HL-60 (cell line): ENCODE measurements at regions not wholly inside any gene's neighbourhood (a gene's known extent, or its start where the extent isn't known, plus 50 kb on each side); places are given as distances from the start of the nearest gene placed in this dataset.

Experiments
- POLR2AphosphoS5 ChIP-seq: IDR thresholded peaks from 2 replicates; pipeline ENCODE4 v1.6.1; 2012; ENCODE audit warnings: low read depth
- TF ChIP-seq, protein P1 (sequence below): IDR thresholded peaks from 2 replicates; pipeline ENCODE4 v1.6.1; 2012; ENCODE audit warnings: low read depth; ENCODE audit not compliant: insufficient replicate concordance
- TF ChIP-seq, protein P2 (sequence below): IDR thresholded peaks from one replicate; pipeline ENCODE4 v1.5.1; 2011; ENCODE audit warnings: low read length, control low read depth, inconsistent platforms; ENCODE audit not compliant: insufficient read depth

DNA sequence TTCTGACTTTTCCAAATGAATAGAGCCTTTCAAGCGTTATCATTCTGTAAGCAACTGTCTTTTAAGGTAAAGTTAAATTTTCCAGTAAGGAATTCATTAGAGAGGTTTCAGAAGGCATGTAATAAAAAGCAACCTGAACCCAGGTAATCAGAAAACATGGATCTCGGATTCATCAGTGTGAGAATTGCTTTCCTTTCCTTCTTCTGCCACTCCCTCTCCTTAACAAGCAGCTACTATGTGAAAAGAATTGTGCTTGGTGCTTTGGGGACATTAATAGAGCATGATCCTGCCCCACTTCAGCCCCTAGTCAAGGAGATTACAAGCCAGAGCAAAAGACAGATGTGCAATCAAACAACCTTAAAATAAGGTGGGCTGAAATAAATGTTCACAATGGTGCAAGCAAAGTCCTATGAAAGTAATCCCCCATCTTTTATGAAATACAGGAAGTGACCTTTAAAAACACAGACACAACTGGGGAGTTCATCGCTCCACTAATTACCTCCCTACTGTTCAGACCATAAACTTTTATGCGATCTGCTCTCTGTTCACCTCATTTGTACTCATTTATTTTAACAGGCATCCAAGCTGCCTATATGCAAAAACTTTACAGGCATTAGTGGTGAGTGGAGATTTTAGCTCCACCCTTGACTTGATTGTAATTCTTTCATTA is 122.9 kb upstream of the RASGEF1B start:
- TF ChIP-seq, protein P1, sequence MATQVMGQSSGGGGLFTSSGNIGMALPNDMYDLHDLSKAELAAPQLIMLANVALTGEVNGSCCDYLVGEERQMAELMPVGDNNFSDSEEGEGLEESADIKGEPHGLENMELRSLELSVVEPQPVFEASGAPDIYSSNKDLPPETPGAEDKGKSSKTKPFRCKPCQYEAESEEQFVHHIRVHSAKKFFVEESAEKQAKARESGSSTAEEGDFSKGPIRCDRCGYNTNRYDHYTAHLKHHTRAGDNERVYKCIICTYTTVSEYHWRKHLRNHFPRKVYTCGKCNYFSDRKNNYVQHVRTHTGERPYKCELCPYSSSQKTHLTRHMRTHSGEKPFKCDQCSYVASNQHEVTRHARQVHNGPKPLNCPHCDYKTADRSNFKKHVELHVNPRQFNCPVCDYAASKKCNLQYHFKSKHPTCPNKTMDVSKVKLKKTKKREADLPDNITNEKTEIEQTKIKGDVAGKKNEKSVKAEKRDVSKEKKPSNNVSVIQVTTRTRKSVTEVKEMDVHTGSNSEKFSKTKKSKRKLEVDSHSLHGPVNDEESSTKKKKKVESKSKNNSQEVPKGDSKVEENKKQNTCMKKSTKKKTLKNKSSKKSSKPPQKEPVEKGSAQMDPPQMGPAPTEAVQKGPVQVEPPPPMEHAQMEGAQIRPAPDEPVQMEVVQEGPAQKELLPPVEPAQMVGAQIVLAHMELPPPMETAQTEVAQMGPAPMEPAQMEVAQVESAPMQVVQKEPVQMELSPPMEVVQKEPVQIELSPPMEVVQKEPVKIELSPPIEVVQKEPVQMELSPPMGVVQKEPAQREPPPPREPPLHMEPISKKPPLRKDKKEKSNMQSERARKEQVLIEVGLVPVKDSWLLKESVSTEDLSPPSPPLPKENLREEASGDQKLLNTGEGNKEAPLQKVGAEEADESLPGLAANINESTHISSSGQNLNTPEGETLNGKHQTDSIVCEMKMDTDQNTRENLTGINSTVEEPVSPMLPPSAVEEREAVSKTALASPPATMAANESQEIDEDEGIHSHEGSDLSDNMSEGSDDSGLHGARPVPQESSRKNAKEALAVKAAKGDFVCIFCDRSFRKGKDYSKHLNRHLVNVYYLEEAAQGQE, result no peak
- TF ChIP-seq, protein P2, sequence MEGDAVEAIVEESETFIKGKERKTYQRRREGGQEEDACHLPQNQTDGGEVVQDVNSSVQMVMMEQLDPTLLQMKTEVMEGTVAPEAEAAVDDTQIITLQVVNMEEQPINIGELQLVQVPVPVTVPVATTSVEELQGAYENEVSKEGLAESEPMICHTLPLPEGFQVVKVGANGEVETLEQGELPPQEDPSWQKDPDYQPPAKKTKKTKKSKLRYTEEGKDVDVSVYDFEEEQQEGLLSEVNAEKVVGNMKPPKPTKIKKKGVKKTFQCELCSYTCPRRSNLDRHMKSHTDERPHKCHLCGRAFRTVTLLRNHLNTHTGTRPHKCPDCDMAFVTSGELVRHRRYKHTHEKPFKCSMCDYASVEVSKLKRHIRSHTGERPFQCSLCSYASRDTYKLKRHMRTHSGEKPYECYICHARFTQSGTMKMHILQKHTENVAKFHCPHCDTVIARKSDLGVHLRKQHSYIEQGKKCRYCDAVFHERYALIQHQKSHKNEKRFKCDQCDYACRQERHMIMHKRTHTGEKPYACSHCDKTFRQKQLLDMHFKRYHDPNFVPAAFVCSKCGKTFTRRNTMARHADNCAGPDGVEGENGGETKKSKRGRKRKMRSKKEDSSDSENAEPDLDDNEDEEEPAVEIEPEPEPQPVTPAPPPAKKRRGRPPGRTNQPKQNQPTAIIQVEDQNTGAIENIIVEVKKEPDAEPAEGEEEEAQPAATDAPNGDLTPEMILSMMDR, result no peak
- no peak for TF ChIP-seq POLR2AphosphoS5
